Lower leg skin (tissue), 4 donors: ENCODE measurements at regions not wholly inside any gene's neighbourhood (a gene's known extent, or its start where the extent isn't known, plus 50 kb on each side); places are given as distances from the start of the nearest gene placed in this dataset.

Experiments
- DNase-seq, 2 donors: peaks; one replicate each; pipeline ENCODE4 v3.0.0-alpha.2; 2019; ENCODE audit warnings: low spot score in 2 of 2
- H3K4me3 ChIP-seq: fragments of 200-600 bp; sonication (generic); 2 replicates; pipeline ENCODE4 v1.5.1; 2017; ENCODE audit warnings: mild to moderate bottlenecking, low read depth; ENCODE audit not compliant: poor library complexity, severe bottlenecking
- POLR2A ChIP-seq, 2 donors: fragments of 450-650 bp; IDR thresholded peaks; one replicate each; pipeline ENCODE4 v1.6.1; 2016 to 2017; ENCODE audit warnings: antibody characterized with exemption in 2 of 2, mild to moderate bottlenecking in 1 of 2, moderate library complexity in 1 of 2
- WGBS, 2 donors: methylation state at CpG; one replicate each; pipeline ENCODE4 v1.1.5; 2018; 5-methylcytosine and 5-hydroxymethylcytosine counted together
- intact Hi-C: fragments of 100-400 bp; cut with DNase I; formaldehyde crosslinking; loops from one replicate; pipeline ENCODE4 v1.15.0; 2023; ENCODE audit warnings: low total_unique reads
- TF ChIP-seq, protein P1 (sequence below), 3 donors: fragments of 450-650 bp; IDR thresholded peaks; one replicate each; pipeline ENCODE4 v1.5.1; 2016; ENCODE audit warnings: antibody characterized with exemption in 3 of 3, mild to moderate bottlenecking in 3 of 3, moderate library complexity in 2 of 3

DNA sequence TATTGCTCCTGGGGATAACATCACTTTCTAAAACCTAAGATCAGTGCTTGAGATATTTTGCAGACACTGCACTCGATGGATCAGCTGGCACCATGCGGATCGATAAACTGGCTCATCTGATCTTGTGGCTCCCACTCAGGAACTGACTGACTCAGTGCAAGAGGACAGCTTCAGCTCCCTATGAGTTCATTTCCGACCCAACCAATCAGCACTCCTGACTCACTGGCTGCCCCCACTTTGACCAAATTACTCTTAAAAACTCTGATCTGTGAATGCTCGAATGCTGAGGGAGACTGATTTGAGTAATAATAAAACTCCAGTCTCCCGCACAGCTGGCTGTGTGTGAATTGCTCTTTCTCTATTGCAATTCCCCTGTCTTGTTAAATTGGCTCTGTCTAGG lies 110.1 kb downstream of the ANAPC4 start:
- no peak overlapping the region for H3K4me3 ChIP-seq
- TF ChIP-seq, protein P1, sequence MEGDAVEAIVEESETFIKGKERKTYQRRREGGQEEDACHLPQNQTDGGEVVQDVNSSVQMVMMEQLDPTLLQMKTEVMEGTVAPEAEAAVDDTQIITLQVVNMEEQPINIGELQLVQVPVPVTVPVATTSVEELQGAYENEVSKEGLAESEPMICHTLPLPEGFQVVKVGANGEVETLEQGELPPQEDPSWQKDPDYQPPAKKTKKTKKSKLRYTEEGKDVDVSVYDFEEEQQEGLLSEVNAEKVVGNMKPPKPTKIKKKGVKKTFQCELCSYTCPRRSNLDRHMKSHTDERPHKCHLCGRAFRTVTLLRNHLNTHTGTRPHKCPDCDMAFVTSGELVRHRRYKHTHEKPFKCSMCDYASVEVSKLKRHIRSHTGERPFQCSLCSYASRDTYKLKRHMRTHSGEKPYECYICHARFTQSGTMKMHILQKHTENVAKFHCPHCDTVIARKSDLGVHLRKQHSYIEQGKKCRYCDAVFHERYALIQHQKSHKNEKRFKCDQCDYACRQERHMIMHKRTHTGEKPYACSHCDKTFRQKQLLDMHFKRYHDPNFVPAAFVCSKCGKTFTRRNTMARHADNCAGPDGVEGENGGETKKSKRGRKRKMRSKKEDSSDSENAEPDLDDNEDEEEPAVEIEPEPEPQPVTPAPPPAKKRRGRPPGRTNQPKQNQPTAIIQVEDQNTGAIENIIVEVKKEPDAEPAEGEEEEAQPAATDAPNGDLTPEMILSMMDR (IDR thresholded peaks at IDR 0.05), result no peak
- no peak for TF ChIP-seq POLR2A (IDR thresholded peaks at IDR 0.05)
- 82 to 93% methylated on average over 6 of the region's 6 CpGs for WGBS, 2 donors
- intact Hi-C loops, result no loop called here
- peak in 1 of 2 donors; percentile 10 for DNase-seq

DNA sequence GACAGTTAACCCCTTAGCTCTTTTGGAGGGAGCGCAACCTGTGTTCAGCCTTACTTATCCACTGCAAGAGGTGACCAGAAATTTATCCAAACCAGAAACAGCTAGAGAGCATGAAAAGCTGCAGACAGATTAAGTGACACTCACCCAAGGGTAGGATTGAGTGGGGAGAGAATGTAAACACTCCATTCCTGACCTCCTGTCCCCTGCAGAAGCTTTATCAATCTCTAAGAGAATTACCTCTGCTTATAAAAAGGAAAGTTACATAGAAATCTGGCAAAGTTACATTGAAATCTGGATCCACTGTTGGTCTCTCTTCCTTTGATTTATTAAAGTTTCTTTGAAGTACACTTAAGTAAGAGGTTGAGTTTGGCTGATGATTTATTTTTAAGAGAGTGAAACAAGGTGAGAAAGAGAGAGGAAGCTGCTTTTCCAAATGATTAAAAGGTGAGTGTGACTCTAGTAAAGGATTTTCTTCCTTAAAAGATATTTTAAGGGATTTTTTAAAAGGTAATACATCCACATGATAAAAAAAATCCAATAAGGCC lies 112.3 kb downstream of the ANAPC4 start:
- no peak overlapping the region for H3K4me3 ChIP-seq
- WGBS, 2 donors, result 94 to 100% methylated on average over 1 of the region's 1 CpG
- DNase-seq, result no peak
- TF ChIP-seq, protein P1 (IDR thresholded peaks at IDR 0.05), result no peak
- no peak for TF ChIP-seq POLR2A (IDR thresholded peaks at IDR 0.05)
- intact Hi-C loops, result no loop called here

DNA sequence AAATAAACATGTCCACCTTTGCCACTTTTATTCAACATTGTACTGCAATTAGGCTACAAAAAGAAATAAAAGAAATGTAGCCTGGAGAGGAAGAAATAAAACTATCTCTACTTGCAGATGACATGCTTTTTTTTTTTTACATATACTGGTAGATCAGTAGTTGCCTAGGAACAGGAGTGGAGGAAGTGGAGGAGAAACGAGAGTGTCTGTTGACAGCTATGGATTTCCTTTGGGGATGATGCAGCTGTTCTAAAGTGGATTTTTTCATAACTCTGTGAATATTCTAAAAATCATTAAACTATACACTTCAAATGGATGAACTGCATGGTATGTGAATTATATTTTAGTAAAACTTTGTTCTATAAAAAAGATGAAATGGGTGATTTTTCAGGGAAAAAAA lies 116.4 kb downstream of the ANAPC4 start:
- no peak for DNase-seq
- no peak for TF ChIP-seq POLR2A (IDR thresholded peaks at IDR 0.05)
- 19 to 20% methylated on average over 1 of the region's 1 CpG for WGBS, 2 donors
- H3K4me3 ChIP-seq, result no peak overlapping the region
- intact Hi-C loops, result no loop called here

DNA sequence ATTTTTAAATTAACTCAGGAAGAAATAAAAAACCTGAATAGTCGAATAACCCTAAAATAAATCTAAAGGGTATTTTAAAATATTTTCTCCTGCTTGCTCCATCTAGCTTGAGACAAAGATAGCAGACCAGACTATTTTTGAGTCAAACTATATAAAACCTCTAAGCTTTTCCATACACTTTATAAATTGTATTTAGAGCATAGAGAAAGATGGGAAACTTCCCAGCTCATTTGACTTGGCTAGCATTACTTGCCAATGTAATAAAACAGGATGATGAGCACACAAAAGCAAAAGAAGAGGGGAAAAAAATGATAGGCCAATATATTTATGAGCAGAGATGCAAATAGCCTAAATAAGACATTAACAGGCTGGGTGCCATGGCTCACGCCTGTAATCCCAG lies 117.1 kb downstream of the ANAPC4 start:
- intact Hi-C loops, result no loop called here
- WGBS, 2 donors, result 66 to 69% methylated on average over 2 of the region's 2 CpGs
- H3K4me3 ChIP-seq, result no peak overlapping the region
- DNase-seq, result no peak
- TF ChIP-seq, protein P1 (IDR thresholded peaks at IDR 0.05), result no peak
- no peak for TF ChIP-seq POLR2A (IDR thresholded peaks at IDR 0.05)

DNA sequence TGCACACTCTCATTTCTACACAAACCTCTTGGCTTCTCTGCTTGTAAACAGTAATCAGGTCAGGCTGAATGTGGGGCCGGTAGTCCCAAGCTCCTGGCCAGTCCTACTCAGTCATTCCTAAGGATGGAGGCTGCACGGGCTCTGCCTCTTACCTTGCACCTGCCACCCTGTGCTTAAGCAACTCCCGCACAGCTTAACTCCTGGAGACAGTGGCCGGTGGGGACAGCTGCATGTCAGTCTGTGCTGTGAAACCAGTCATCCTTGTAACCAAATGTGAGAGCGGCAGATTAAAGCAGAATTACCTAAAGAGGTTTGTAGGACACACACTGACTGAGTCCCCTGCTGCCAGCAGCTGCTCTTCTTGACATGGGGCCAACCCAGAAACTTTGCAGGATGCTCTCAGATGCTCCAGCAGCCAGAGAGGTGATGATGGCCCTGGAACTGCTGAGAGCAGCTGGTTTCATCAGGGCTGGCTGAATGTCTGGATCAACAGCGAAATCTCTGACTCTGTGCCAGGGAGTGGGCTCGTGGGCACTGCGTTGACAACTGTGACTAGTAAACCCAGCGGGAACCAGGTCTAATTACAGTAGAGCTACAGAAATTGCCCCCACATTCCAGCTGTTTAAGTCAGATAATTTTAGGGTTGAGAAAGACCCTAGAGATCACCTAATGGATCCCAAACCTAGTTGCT lies 123.7 kb downstream of the ANAPC4 start:
- intact Hi-C loops, result no loop called here
- TF ChIP-seq, protein P1 (IDR thresholded peaks at IDR 0.05), result no peak
- TF ChIP-seq POLR2A (IDR thresholded peaks at IDR 0.05), result no peak
- WGBS, 2 donors, result 57 to 69% methylated on average over 9 of the region's 9 CpGs
- DNase-seq, result no peak
- no peak overlapping the region for H3K4me3 ChIP-seq

DNA sequence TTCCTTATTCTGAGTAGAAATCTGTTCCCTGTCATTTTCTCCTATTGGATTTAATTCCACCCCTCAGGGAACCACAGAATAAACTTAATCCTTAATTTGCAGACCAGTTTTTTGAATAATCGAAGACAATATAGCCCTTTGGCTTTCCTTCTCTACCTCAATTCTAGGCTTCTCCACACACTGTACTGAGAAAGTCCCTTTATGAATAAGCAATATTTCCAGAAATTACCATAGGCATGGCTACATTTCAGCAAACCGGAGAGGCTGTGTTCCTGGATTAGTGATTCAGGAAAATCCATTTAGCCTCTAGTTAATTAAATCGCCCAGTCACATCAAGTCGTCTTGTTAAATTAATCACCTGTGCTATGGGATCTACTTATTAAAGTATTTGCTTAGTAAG lies 125.1 kb downstream of the ANAPC4 start:
- WGBS, 2 donors, result 64 to 66% methylated on average over 4 of the region's 4 CpGs

More for the DNA sequence above, 125.1 kb downstream of the ANAPC4 start:
- intact Hi-C loops, result no loop called here
- DNase-seq, result no peak
- H3K4me3 ChIP-seq, result no peak overlapping the region
- TF ChIP-seq, protein P1 (IDR thresholded peaks at IDR 0.05), result no peak
- TF ChIP-seq POLR2A (IDR thresholded peaks at IDR 0.05), result no peak
